SK-N-SH (cell line): ENCODE measurements at regions not wholly inside any gene's neighbourhood (a gene's known extent, or its start where the extent isn't known, plus 50 kb on each side); places are given as distances from the start of the nearest gene placed in this dataset.

Experiments used
- CTCF ChIA-PET: fragments of 300-600, 350-600 bp; formaldehyde crosslinking; extraction: SDS; loops from one replicate; lab custom pipeline; 2021; lab: Yijun Ruan, JAX
- POLR2A ChIA-PET: fragments of 350-600 bp; sonication (Branson Sonifier 250); formaldehyde crosslinking; extraction: SDS; loops from one replicate; lab custom pipeline; 2020; ENCODE audit warnings: antibody characterized with exemption, inconsistent platforms; lab: Yijun Ruan, JAX
- DNase-seq: peaks from one replicate; pipeline ENCODE4 v3.0.0; 2012
- H2AFZ ChIP-seq: fragments of 200-600 bp; sonication (generic); 2 replicates; pipeline ENCODE4 v1.8.1; 2016; ENCODE audit warnings: antibody characterized with exemption, mild to moderate bottlenecking, low read depth
- H3F3A ChIP-seq: fragments of 200-600 bp; sonication (generic); replicated peaks from 2 replicates; pipeline ENCODE3; 2016; ENCODE audit warnings: antibody characterized with exemption, mild to moderate bottlenecking; ENCODE audit not compliant: insufficient read depth
- H3K27ac ChIP-seq, 2 experiments: fragments of 200-500 bp in 1 of 2; fragments of 200-600 bp in 1 of 2; sonication (Bioruptor generic) in 1 of 2; sonication (generic), shearing (Covaris generic) in 1 of 2; 2 replicates each; pipeline versions ENCODE4 v1.5.1 to v1.6.1; 2014 to 2016; ENCODE audit warnings: low read depth in 2 of 2, inconsistent platforms in 1 of 2, low read length in 1 of 2, mild to moderate bottlenecking in 1 of 2, mixed read lengths in 1 of 2
- H3K27me3 ChIP-seq: fragments of 200-600 bp; sonication (generic), shearing (Covaris generic); 2 replicates; pipeline ENCODE4 v1.6.1; 2016; ENCODE audit warnings: mixed run types; ENCODE audit not compliant: insufficient read depth
- H3K36me3 ChIP-seq, 2 experiments: fragments of 200-500 bp in 1 of 2; fragments of 200-600 bp in 1 of 2; sonication (Bioruptor generic) in 1 of 2; sonication (generic) in 1 of 2; replicated peaks in 1 of 2; 2 replicates each; pipeline versions ENCODE3 to v1.5.1; 2014 to 2016; ENCODE audit warnings: low read length in 1 of 2, mild to moderate bottlenecking in 1 of 2; ENCODE audit not compliant: insufficient read depth in 2 of 2, control insufficient read depth in 1 of 2
- H3K4me1 ChIP-seq, 2 experiments: fragments of 200-500 bp in 1 of 2; fragments of 200-600 bp in 1 of 2; sonication (Bioruptor generic) in 1 of 2; sonication (generic), shearing (Covaris generic) in 1 of 2; 2 replicates each; pipeline versions ENCODE4 v1.5.1 to v1.6.1; 2014 to 2016; ENCODE audit warnings: low read depth in 1 of 2, low read length in 1 of 2, mixed run types in 1 of 2; ENCODE audit not compliant: insufficient read depth in 2 of 2, control insufficient read depth in 1 of 2
- H3K4me2 ChIP-seq: fragments of 200-600 bp; sonication (generic), shearing (Covaris generic); 2 replicates; pipeline ENCODE4 v1.6.1; 2017; ENCODE audit warnings: mixed run types
- H3K4me3 ChIP-seq, 2 experiments: fragments of 200-500 bp in 1 of 2; fragments of 200-600 bp in 1 of 2; sonication (Bioruptor generic) in 1 of 2; sonication (generic), shearing (Covaris generic) in 1 of 2; 2 replicates each; pipeline versions ENCODE4 v1.5.1 to v1.8.1; 2014 to 2016; ENCODE audit warnings: low read depth in 2 of 2, inconsistent platforms in 1 of 2, low read length in 1 of 2, mild to moderate bottlenecking in 1 of 2, mixed read lengths in 1 of 2, moderate library complexity in 1 of 2
- H3K79me2 ChIP-seq: fragments of 200-600 bp; sonication (generic); 2 replicates; pipeline ENCODE4 v1.8.1; 2017; ENCODE audit warnings: mild to moderate bottlenecking; ENCODE audit not compliant: insufficient read depth
- H3K9ac ChIP-seq: fragments of 200-600 bp; sonication (generic); 2 replicates; pipeline ENCODE4 v1.6.1; 2017; ENCODE audit warnings: mixed run types
- H3K9me2 ChIP-seq: fragments of 200-600 bp; sonication (generic); 2 replicates; pipeline ENCODE4 v1.6.1; 2017; ENCODE audit warnings: mixed run types
- H3K9me3 ChIP-seq: fragments of 200-600 bp; sonication (generic); 2 replicates; pipeline ENCODE4 v1.6.1; 2017; ENCODE audit warnings: mixed run types, mild to moderate bottlenecking, moderate library complexity
- H4K20me1 ChIP-seq: fragments of 200-600 bp; sonication (generic); 2 replicates; pipeline ENCODE4 v1.6.1; 2017; ENCODE audit warnings: mild to moderate bottlenecking, mixed run types; ENCODE audit not compliant: insufficient read depth
- ELF1 ChIP-seq: IDR thresholded peaks from 2 replicates; pipeline ENCODE4 v1.4.0; 2012
- EP300 ChIP-seq, 2 experiments: IDR thresholded peaks; 2 replicates each; pipeline versions ENCODE4 v1.4.0 to v1.6.1; 2012; ENCODE audit warnings: borderline replicate concordance in 1 of 2, low read depth in 1 of 2, low read length in 1 of 2
- EZH2phosphoT487 ChIP-seq: fragments of 200-600 bp; sonication (generic); IDR thresholded peaks from 2 replicates; pipeline ENCODE4 v1.6.1; 2017; ENCODE audit warnings: low read depth, mixed run types, mild to moderate bottlenecking, antibody characterized with exemption, moderate library complexity, borderline replicate concordance
- FOXJ3 ChIP-seq: sonication (generic); formaldehyde crosslinking; IDR thresholded peaks from 2 replicates; pipeline ENCODE4 v1.5.1; 2020; ENCODE audit warnings: mild to moderate bottlenecking, missing genetic modification reagents
- FOXM1 ChIP-seq: IDR thresholded peaks from 2 replicates; pipeline ENCODE4 v1.4.0; 2012; ENCODE audit warnings: low read depth, mild to moderate bottlenecking
- GABPA ChIP-seq: IDR thresholded peaks from 2 replicates; pipeline ENCODE4 v1.4.0; 2012; ENCODE audit warnings: low read depth, mild to moderate bottlenecking
- GATA2 ChIP-seq: sonication (generic); formaldehyde crosslinking; IDR thresholded peaks from 2 replicates; pipeline ENCODE4 v1.5.0; 2020; ENCODE audit warnings: mild to moderate bottlenecking, missing genetic modification reagents
- MAX ChIP-seq: IDR thresholded peaks from 2 replicates; pipeline ENCODE4 v1.4.0; 2012; ENCODE audit warnings: low read depth
- MXI1 ChIP-seq: IDR thresholded peaks from 2 replicates; pipeline ENCODE4 v1.6.1; 2012; ENCODE audit warnings: mild to moderate bottlenecking, low read depth, low read length, improper control_type of control experiment
- NRF1 ChIP-seq: IDR thresholded peaks from 2 replicates; pipeline ENCODE4 v1.6.1; 2012; ENCODE audit warnings: low read depth, mild to moderate bottlenecking, low read length
- PBX3 ChIP-seq: IDR thresholded peaks from 2 replicates; pipeline ENCODE4; 2012
- POLR2AphosphoS5 ChIP-seq: IDR thresholded peaks from 2 replicates; pipeline ENCODE4 v1.6.1; 2012; ENCODE audit warnings: low read depth, low read length
- RCOR1 ChIP-seq: fragments of 150-350 bp; IDR thresholded peaks from 2 replicates; pipeline ENCODE4 v1.6.1; 2017; ENCODE audit warnings: antibody characterized with exemption, low read length
- SMC3 ChIP-seq: IDR thresholded peaks from 2 replicates; pipeline ENCODE4 v1.6.1; 2012; ENCODE audit warnings: low read depth, low read length, improper control_type of control experiment
- TEAD4 ChIP-seq: IDR thresholded peaks from 2 replicates; pipeline ENCODE4 v1.4.0; 2012; ENCODE audit warnings: mild to moderate bottlenecking, borderline replicate concordance; ENCODE audit not compliant: insufficient read depth
- YY1 ChIP-seq: IDR thresholded peaks from 2 replicates; pipeline ENCODE4 v1.4.0; 2012; ENCODE audit warnings: low read depth, mild to moderate bottlenecking
- WGBS: methylation state at CpG from one replicate; pipeline ENCODE4 v1.1.6; 2017; ENCODE audit warnings: low lambda C conversion rate; 5-methylcytosine and 5-hydroxymethylcytosine counted together
- TF ChIP-seq, protein P1 (sequence below): IDR thresholded peaks from 2 replicates; pipeline ENCODE4 v1.6.1; 2012; ENCODE audit warnings: mild to moderate bottlenecking, low read depth, low read length, moderate library complexity
- TF ChIP-seq, protein P2 (sequence below): IDR thresholded peaks from 2 replicates; pipeline ENCODE4 v1.4.0; 2012; ENCODE audit warnings: low read depth, borderline replicate concordance

DNA sequence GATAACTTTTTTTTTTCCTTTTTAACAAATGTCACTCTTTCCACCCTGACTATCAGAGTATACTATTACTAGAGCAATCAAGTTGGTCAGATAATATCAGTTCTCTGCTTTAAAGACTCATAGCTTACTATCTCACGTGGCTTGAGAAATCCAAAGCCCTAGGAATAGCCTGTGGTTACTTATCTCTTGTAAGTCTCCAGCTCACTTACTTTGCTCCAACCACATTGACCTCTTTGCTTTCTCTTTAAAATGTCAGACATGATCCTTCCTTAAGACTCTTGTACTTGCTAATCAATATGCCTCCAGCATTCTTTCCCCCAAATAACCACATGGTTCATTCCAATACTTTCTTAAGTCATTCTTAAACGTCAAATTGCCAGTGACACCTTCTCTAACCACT, 1292.2 kb downstream of the REEP3 start:
- no peak overlapping the region for H3K9ac ChIP-seq
- H3K4me2 ChIP-seq: no peak overlapping the region
- no peaks in the 10 kb centered on the region for H3K9me2 ChIP-seq
- no peaks in the 10 kb centered on the region for H3F3A ChIP-seq
- no peak overlapping the region for H3K4me3 ChIP-seq
- no peaks in the 10 kb centered on the region for H3K9me3 ChIP-seq
- TF ChIP-seq EZH2phosphoT487: no peak
- no peak for TF ChIP-seq ELF1
- TF ChIP-seq MXI1: no peak
- no peak for TF ChIP-seq SMC3
- no peak for TF ChIP-seq MAX
- no peak for TF ChIP-seq POLR2AphosphoS5
- no peak for TF ChIP-seq PBX3
- TF ChIP-seq TEAD4: no peak
- no peak for TF ChIP-seq EP300 (IDR thresholded peaks at IDR 0.05; ENCODE audit: borderline replicate concordance in 1 of 2, low read depth in 1 of 2, low read length in 1 of 2)
- no peak for TF ChIP-seq RCOR1
- TF ChIP-seq, protein P1, sequence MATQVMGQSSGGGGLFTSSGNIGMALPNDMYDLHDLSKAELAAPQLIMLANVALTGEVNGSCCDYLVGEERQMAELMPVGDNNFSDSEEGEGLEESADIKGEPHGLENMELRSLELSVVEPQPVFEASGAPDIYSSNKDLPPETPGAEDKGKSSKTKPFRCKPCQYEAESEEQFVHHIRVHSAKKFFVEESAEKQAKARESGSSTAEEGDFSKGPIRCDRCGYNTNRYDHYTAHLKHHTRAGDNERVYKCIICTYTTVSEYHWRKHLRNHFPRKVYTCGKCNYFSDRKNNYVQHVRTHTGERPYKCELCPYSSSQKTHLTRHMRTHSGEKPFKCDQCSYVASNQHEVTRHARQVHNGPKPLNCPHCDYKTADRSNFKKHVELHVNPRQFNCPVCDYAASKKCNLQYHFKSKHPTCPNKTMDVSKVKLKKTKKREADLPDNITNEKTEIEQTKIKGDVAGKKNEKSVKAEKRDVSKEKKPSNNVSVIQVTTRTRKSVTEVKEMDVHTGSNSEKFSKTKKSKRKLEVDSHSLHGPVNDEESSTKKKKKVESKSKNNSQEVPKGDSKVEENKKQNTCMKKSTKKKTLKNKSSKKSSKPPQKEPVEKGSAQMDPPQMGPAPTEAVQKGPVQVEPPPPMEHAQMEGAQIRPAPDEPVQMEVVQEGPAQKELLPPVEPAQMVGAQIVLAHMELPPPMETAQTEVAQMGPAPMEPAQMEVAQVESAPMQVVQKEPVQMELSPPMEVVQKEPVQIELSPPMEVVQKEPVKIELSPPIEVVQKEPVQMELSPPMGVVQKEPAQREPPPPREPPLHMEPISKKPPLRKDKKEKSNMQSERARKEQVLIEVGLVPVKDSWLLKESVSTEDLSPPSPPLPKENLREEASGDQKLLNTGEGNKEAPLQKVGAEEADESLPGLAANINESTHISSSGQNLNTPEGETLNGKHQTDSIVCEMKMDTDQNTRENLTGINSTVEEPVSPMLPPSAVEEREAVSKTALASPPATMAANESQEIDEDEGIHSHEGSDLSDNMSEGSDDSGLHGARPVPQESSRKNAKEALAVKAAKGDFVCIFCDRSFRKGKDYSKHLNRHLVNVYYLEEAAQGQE: no peak
- no peak for TF ChIP-seq NRF1
- no peak for TF ChIP-seq GABPA
- no peak for TF ChIP-seq YY1
- TF ChIP-seq, protein P2, sequence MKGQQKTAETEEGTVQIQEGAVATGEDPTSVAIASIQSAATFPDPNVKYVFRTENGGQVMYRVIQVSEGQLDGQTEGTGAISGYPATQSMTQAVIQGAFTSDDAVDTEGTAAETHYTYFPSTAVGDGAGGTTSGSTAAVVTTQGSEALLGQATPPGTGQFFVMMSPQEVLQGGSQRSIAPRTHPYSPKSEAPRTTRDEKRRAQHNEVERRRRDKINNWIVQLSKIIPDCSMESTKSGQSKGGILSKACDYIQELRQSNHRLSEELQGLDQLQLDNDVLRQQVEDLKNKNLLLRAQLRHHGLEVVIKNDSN: no peak
- TF ChIP-seq FOXM1: no peak
- TF ChIP-seq GATA2: no peak
- TF ChIP-seq FOXJ3: no peak
- 10% methylated on average over 2 of the region's 2 CpGs for WGBS
- no peaks in the 10 kb centered on the region for H3K4me1 ChIP-seq
- H3K27ac ChIP-seq: no peak overlapping the region
- POLR2A ChIA-PET: no interaction called here
- H3K27me3 ChIP-seq: no peaks in the 10 kb centered on the region
- CTCF ChIA-PET: no interaction called here
- no peak overlapping the region for H2AFZ ChIP-seq
- H4K20me1 ChIP-seq: no peaks in the 10 kb centered on the region
- no peaks in the 10 kb centered on the region for H3K79me2 ChIP-seq
- no peak for DNase-seq
- no peaks in the 10 kb centered on the region for H3K36me3 ChIP-seq
